Heart right ventricle (tissue), 16 donors: ENCODE measurements at regions not wholly inside any gene's neighbourhood (a gene's known extent, or its start where the extent isn't known, plus 50 kb on each side); places are given as distances from the start of the nearest gene placed in this dataset.

ENCODE experiments used
- ATAC-seq, 8 donors: fragments of 200-7000 bp; cut with Tn5 transposase; one replicate each; pipeline ENCODE4 v1.9.1; 2020; ENCODE audit warnings: mild to moderate bottlenecking in 8 of 8, moderate library complexity in 8 of 8, moderate number of reproducible peaks in 1 of 8
- DNase-seq, 2 donors: peaks; one replicate each; pipeline ENCODE4 v3.0.0-alpha.2; 2020
- H3K27ac ChIP-seq, 10 donors: fragments of 200-600 bp; sonication (generic) in 2 of 10; one replicate each; pipeline versions ENCODE4 v1.5.0 to v1.8.0; 2020 to 2022; ENCODE audit warnings: mild to moderate bottlenecking in 3 of 10
- H3K27me3 ChIP-seq, 7 donors: fragments of 200-600 bp; one replicate each; pipeline ENCODE4 v1.8.0; 2021 to 2022; ENCODE audit warnings: mild to moderate bottlenecking in 2 of 7
- H3K36me3 ChIP-seq, 9 donors: fragments of 200-600 bp; sonication (generic) in 1 of 9; one replicate each; pipeline versions ENCODE4 v1.5.0 to v1.8.0; 2020 to 2022; ENCODE audit warnings: mild to moderate bottlenecking in 2 of 9
- H3K4me1 ChIP-seq, 9 donors: fragments of 200-600 bp; sonication (generic) in 1 of 9; one replicate each; pipeline versions ENCODE4 v1.5.0 to v1.8.0; 2020 to 2022; ENCODE audit warnings: mild to moderate bottlenecking in 4 of 9
- H3K4me3 ChIP-seq, 10 donors: fragments of 200-600 bp; sonication (generic) in 2 of 10; one replicate each; pipeline versions ENCODE4 v1.5.0 to v1.8.0; 2020 to 2022; ENCODE audit warnings: mild to moderate bottlenecking in 7 of 10, moderate library complexity in 2 of 10
- H3K9me3 ChIP-seq, 11 donors: fragments of 200-600 bp in 10 of 11; sonication (generic) in 2 of 11; one replicate each; pipeline versions ENCODE4 v1.5.0 to v1.8.0; 2013 to 2022; ENCODE audit warnings: mild to moderate bottlenecking in 2 of 11, control low read depth in 1 of 11, moderate library complexity in 1 of 11
- WGBS, 2 donors: extraction: QIAGEN DNeasy Blood & Tissue Kit; methylation state at CpG; one replicate each; pipeline ENCODE4 v1.1.7; 2013; ENCODE audit warnings: inconsistent platforms in 1 of 2; 5-methylcytosine and 5-hydroxymethylcytosine counted together
- intact Hi-C, 10 donors: fragments of 100-400 bp; cut with DNase I; formaldehyde crosslinking; loops; one replicate each; pipeline versions ENCODE4 v1.11.1 to v1.14.2; 2022
- TF ChIP-seq, protein P1 (sequence below), 9 donors: fragments of 200-600 bp; sonication (generic) in 2 of 9; IDR thresholded peaks; one replicate each; pipeline versions ENCODE4 v1.5.0 to v1.8.0; 2021 to 2022; ENCODE audit warnings: antibody characterized with exemption in 9 of 9, mild to moderate bottlenecking in 5 of 9, moderate library complexity in 1 of 9
- donor health status: Arrhythmogenic right ventricular cardiomyopathy.
- donor health status: ischemic (EF 13 %, LVEDD 7.1; RV severe dilation, severe dysfunction).
- donor health status: healthy with polysubstance abuse.
- donor health status: DM: no; HTN: yes; CAD: no.
- donor health status: DM: no; HTN: no; CAD: no.
- donor health status: ischemic (EF 25% LVEDD 6.9; RV normal size, moderate dysfunction).
- donor health status: ischemic (EF 25% LVEDD 5.7; RV mildly dilated, moderate dysfunction).
- donor health status: healthy.
- donor health status: DM: yes; HTN: yes; CAD: no.
- donor health status: Ischemic cardiomyopathy.
- donor health status: ischemic (EF 35%, LVEDD 5.7; RV mildly dilated, moderate dysfunction).
- donor health status: nonischemic (EF 11% LVEDD 7.7; RV severe dilation, severe dysfunction).
- donor health status: DM: yes; HTN: yes; CAD: no.
- donor health status: PGD.
- donor health status: ischemic (EF 29% LVEDD 5.4; RV normal size, mild dysfunction).
- donor health status: nonischemic (EF 23%, LVEDD 6.1; RV moderate dilation, normal function).

DNA sequence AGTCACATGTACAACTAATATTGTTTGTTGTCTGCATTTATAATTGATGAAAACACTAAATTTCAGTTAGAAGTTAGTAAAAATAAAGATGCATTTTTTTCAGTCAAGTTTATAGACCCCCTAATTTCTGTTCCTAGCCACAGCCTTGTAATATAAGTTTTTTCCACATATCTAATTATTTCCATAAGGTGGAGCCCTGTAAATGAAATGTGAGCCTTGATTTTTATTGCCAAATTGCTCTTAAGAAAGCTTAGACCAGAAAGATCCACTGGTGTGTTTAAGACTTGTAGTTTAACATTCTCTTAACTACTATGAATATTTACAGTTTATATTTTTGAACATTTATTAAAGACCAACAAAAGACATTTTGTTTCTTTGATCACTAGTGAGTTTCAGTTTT lies 322.1 kb upstream of the RGS6 start:
- Histone ChIP-seq H3K4me1 (peaks cover 0 to 13% (median 0%) of the 10 kb centered on the region in 9 donors), H3K9me3 (peaks cover 0 to 6% (median 0%) of the 10 kb centered on the region in 11 donors), H3K27me3 (no peaks in the 10 kb centered on the region), H3K27ac (no peak overlapping the region), H3K36me3 (no peaks in the 10 kb centered on the region), H3K4me3 (no peak overlapping the region)
- TF ChIP-seq, protein P1, sequence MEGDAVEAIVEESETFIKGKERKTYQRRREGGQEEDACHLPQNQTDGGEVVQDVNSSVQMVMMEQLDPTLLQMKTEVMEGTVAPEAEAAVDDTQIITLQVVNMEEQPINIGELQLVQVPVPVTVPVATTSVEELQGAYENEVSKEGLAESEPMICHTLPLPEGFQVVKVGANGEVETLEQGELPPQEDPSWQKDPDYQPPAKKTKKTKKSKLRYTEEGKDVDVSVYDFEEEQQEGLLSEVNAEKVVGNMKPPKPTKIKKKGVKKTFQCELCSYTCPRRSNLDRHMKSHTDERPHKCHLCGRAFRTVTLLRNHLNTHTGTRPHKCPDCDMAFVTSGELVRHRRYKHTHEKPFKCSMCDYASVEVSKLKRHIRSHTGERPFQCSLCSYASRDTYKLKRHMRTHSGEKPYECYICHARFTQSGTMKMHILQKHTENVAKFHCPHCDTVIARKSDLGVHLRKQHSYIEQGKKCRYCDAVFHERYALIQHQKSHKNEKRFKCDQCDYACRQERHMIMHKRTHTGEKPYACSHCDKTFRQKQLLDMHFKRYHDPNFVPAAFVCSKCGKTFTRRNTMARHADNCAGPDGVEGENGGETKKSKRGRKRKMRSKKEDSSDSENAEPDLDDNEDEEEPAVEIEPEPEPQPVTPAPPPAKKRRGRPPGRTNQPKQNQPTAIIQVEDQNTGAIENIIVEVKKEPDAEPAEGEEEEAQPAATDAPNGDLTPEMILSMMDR (IDR thresholded peaks at IDR 0.05) = no peak
- DNase-seq (no peak), ATAC-seq (no peak)
- intact Hi-C loops = no loop called here

DNA sequence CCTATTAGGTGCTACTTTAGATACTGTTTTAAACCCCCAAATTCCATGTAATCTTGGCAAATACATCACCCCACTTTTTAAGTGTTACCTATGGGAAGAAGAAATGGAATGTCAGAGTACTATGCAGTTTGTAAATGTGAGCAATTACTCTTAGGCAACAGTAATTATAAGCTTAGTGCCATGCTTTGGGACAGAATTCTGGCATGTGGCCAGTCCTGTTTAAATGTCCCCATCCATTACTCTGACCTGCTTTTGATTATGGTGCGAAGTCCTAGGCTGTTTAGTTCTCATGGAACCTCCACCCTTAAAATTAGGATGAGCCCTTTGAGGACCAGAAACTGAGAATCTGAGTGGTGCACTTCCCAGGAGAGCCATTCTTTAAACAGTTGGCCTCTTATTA lies 321.4 kb upstream of the RGS6 start:
- H3K27me3 ChIP-seq = no peaks in the 10 kb centered on the region
- WGBS, 2 donors = 88 to 91% methylated on average over 1 of the region's 1 CpG
- H3K4me3 ChIP-seq = no peak overlapping the region
- no peak overlapping the region for H3K27ac ChIP-seq
- H3K36me3 ChIP-seq = no peaks in the 10 kb centered on the region
- H3K4me1 ChIP-seq = peaks cover 0 to 13% (median 0%) of the 10 kb centered on the region in 9 donors
- DNase-seq = no peak
- intact Hi-C loops = no loop called here
- ATAC-seq = no peak
- TF ChIP-seq, protein P1 (IDR thresholded peaks at IDR 0.05) = no peak
- H3K9me3 ChIP-seq = no peaks in the 10 kb centered on the region

DNA sequence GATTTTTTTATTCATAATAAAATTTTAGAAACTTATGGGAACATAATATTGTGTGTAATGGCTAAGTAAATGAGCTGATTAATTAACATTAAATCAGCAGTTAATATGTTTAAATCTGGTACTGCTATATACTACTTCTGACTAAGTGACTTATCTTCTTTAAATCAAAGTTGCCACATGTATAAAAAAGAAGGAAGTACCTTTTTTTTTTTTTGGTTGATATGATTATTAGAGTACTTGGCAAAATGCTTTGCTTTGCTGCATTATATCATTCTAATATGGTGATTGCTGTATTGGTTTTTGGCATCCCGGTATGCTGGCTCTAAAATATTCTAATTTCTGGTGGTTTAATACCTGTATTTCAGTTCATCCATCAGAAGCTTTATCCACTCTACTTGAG lies 319.1 kb upstream of the RGS6 start:
- 93 to 98% methylated on average over 1 of the region's 1 CpG for WGBS, 2 donors
- Histone ChIP-seq H3K4me3 (no peak overlapping the region), H3K27me3 (no peaks in the 10 kb centered on the region), H3K27ac (no peak overlapping the region), H3K36me3 (no peaks in the 10 kb centered on the region), H3K4me1 (no peaks in the 10 kb centered on the region), H3K9me3 (no peaks in the 10 kb centered on the region)
- ATAC-seq (no peak), DNase-seq (no peak)
- TF ChIP-seq, protein P1 (IDR thresholded peaks at IDR 0.05) = no peak
- intact Hi-C loops = no loop called here

DNA sequence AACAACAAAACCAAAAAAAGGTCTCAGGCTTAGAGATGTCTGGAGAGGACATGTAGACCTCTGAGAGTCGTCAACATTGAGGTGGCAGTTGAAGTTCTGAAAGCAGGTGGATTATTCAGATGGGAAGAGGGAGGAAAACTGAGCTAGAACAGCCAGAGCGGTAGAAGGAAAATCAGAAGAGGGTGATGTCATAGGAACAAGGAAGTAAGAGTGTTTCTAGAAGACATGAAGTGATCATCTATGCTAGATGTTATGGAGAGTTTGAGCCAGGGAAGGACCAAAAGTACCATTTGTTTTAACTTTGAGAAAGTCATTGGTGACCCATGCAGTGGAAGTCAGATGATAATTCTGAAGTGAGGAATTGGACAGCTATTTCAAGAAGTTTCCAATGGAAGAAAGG lies 316.2 kb upstream of the RGS6 start:
- TF ChIP-seq, protein P1 (IDR thresholded peaks at IDR 0.05) = no peak
- Histone ChIP-seq H3K4me3 (no peak overlapping the region), H3K36me3 (peaks cover 0 to 9% (median 0%) of the 10 kb centered on the region in 9 donors), H3K4me1 (no peaks in the 10 kb centered on the region), H3K9me3 (no peaks in the 10 kb centered on the region), H3K27ac (no peak overlapping the region), H3K27me3 (no peaks in the 10 kb centered on the region)
- ATAC-seq (no peak), DNase-seq (no peak)
- intact Hi-C loops = no loop called here
- WGBS, 2 donors = 96 to 99% methylated on average over 2 of the region's 2 CpGs

DNA sequence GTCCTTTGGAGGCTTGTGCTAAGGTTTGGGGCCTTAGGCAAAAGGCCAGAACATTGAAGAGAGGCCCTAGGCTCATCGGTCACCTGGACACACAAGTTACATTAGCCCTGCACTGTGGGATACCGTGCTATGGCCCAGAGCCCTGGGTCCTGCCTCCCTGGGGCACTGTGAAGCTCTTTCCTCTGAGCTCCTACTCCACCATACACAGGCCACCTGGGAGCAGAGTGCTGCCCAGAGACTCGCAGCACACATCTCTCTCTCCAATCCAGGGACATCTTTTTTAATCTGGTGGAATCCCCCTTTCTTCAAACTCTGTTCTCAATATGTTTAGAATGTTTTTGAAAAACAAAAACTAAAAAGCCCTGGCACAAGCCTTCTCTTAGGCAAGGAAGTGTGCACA lies 314.2 kb upstream of the RGS6 start:
- intact Hi-C loops = no loop called here
- TF ChIP-seq, protein P1 (IDR thresholded peaks at IDR 0.05) = no peak
- H3K36me3 ChIP-seq = peaks cover 0 to 9% (median 0%) of the 10 kb centered on the region in 9 donors
- no peak overlapping the region for H3K4me3 ChIP-seq
- ATAC-seq (no peak), DNase-seq (no peak)
- H3K27me3 ChIP-seq = no peaks in the 10 kb centered on the region
- H3K4me1 ChIP-seq = no peaks in the 10 kb centered on the region
- no peak overlapping the region for H3K27ac ChIP-seq
- 91 to 95% methylated on average over 3 of the region's 3 CpGs for WGBS, 2 donors
- H3K9me3 ChIP-seq = no peaks in the 10 kb centered on the region
